ENCODE measurements at regions not wholly inside any gene's neighbourhood (a gene's known extent, or its start where the extent isn't known, plus 50 kb on each side); places are given as distances from the start of the nearest gene placed in this dataset.

DNA sequence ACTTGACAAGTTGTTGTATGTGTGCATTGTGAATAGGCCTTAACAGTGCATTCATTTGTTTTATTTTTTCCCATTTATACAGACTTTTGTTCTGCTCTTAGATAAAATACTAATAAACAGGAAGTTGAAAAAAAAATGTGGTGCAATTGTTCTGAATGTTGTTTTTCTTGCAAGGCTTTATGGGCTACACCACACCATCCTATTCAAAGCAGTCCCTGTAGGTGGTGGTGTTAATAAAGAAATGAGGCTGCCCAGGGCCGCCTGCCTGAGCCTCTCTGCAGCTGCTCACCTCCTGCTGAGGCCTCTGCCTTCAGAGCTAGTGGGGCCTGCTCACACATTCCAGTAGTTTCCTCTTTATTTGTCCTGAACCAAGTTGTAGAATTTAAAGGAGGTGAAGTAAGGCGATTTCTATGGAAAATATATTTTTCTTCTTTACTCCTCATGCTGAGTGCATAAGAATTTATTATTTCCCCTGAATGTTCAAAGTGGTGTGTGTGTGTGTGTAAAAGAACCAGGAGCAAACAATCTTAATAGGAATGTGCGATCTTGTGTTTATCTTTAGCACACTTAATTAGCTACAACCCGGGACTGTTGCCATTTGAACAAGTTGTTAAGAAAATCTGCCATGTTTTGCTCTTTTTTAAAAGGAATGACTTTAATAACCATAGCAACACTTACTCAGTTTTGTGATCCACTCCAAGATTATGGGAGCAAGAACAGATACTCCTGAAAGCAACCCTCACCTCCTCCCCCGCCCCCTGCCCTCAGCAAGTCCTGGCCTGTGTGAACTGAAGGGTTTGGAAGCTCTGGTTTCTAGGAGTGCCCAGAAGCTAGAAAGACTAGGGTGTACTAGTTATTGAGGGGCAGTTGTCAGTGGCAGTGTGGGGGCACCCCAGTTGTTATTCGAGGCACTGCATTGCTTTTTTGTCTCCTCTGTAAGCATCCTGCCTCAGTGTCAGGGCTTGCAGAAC is 251.6 kb upstream of the PLGLB2 start:
- TF ChIP-seq RAD21 (IDR thresholded peaks at IDR 0.05; ENCODE audit: low read depth) = peak; percentile 24; the same call in 1 of the 2 replicates

DNA sequence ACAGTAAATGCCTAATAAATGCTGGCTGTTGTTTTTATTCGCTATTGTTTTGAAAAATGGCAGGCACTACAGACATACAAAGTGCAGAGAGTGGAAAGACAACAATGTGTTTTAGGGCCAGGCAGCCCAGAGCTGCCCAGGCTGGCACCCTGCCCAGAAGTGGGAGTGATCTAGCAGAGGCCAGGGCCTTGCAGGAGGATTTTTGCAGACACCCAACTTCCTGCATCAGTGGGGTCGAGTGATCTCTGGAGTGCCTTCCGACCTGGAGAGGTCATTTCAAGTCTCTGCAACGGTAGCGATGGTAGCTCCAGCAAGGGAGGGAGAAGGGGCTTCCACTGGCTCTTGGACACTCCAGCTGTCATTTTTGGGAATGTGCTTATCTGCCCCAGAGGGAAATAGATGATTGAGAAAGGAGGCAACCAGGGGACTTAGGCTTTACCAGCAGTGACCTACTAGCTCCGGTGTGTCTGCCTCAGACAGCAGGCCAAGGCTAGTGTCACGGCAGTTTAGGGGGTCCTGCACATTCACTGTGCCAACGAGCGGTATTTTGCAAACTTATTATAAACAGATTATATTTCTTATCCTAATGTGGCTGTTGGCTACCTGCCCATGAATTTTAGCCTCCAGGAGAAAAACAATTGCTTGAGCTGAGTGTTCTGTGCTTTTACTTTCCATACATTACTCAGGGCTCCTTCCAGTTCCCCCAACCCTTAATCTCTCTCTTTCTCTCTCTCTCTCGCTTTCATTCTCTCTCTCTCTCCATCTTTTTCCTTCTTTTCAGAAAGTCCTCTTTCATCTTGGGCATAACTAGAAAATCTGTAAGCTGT is 153.9 kb upstream of the PLGLB2 start:
- peak; percentile 55 for TF ChIP-seq NFIC (IDR thresholded peaks at IDR 0.05)
